Tibial nerve (tissue), 3 donors: ENCODE measurements at regions not wholly inside any gene's neighbourhood (a gene's known extent, or its start where the extent isn't known, plus 50 kb on each side); places are given as distances from the start of the nearest gene placed in this dataset.

Experiments used
- POLR2A ChIP-seq, 2 donors: fragments of 450-650 bp; IDR thresholded peaks; one replicate each; pipeline ENCODE4 v1.6.1; 2017; ENCODE audit warnings: antibody characterized with exemption in 2 of 2, mild to moderate bottlenecking in 2 of 2, moderate library complexity in 2 of 2
- TF ChIP-seq, protein P1 (sequence below), 5 experiments: fragments of 200-600 bp in 3 of 5; fragments of 450-650 bp in 2 of 5; sonication (generic) in 3 of 5; IDR thresholded peaks; one replicate each; pipeline ENCODE4 v1.5.1; 2016 to 2019; ENCODE audit warnings: antibody characterized with exemption in 5 of 5, mild to moderate bottlenecking in 3 of 5, moderate library complexity in 2 of 5

DNA sequence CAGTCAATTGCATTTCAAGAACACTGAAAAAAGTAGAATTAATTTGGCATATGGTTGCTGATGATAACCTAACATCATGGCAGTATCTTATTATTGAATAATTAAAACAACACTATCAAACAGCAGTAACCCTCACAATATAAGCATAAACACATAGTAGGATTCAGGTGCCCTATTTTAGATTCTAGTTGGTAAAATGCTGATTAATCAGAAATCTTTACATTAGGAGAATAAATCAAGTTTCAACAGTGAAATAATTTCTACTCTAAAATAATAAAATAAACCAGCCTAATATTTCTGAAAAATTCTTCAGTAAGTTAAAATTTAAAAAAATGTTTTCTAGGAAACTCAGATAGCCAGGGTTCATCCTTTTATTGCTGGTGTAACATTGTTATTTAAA is 76.4 kb upstream of the NUDT12 start:
- no peak for TF ChIP-seq POLR2A (IDR thresholded peaks at IDR 0.05)
- TF ChIP-seq, protein P1, sequence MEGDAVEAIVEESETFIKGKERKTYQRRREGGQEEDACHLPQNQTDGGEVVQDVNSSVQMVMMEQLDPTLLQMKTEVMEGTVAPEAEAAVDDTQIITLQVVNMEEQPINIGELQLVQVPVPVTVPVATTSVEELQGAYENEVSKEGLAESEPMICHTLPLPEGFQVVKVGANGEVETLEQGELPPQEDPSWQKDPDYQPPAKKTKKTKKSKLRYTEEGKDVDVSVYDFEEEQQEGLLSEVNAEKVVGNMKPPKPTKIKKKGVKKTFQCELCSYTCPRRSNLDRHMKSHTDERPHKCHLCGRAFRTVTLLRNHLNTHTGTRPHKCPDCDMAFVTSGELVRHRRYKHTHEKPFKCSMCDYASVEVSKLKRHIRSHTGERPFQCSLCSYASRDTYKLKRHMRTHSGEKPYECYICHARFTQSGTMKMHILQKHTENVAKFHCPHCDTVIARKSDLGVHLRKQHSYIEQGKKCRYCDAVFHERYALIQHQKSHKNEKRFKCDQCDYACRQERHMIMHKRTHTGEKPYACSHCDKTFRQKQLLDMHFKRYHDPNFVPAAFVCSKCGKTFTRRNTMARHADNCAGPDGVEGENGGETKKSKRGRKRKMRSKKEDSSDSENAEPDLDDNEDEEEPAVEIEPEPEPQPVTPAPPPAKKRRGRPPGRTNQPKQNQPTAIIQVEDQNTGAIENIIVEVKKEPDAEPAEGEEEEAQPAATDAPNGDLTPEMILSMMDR (IDR thresholded peaks at IDR 0.05), result no peak
